H1 (cell line): ENCODE measurements at regions not wholly inside any gene's neighbourhood (a gene's known extent, or its start where the extent isn't known, plus 50 kb on each side); places are given as distances from the start of the nearest gene placed in this dataset.

Experiments
- CTCF ChIA-PET: fragments of 300-600 bp; sonication (Branson Sonifier 250); formaldehyde crosslinking; loops from one replicate; lab custom pipeline; 2021; ENCODE audit not compliant: partially characterized antibody; lab: Charles Lee
- POLR2A ChIA-PET: fragments of 300-600 bp; sonication (Branson Sonifier 250); formaldehyde crosslinking; loops from one replicate; lab custom pipeline; 2021; ENCODE audit warnings: inconsistent platforms; ENCODE audit not compliant: partially characterized antibody; lab: Charles Lee
- DNase-seq, 2 experiments: peaks; one replicate each; pipeline versions ENCODE4 v3.0.0 to v3.0.0-alpha.2; 2010 to 2022; ENCODE audit warnings: low spot score in 2 of 2, low read depth in 1 of 2, mixed read lengths in 1 of 2
- FAIRE-seq: peaks from 2 replicates; lab custom pipeline; 2011; peaks lifted over from hg19 to GRCh38; lab: Jason Lieb, UNC
- H2AFZ ChIP-seq: 2 replicates; pipeline ENCODE4 v1.8.1; 2012; ENCODE audit warnings: low read length, inconsistent platforms
- H2AK5ac ChIP-seq: 2 replicates; pipeline ENCODE4 v1.6.1; 2013; ENCODE audit warnings: low read depth, low read length
- H2BK120ac ChIP-seq: replicated peaks from 2 replicates; pipeline ENCODE3; 2013; ENCODE audit warnings: low read depth, low read length, inconsistent platforms
- H2BK12ac ChIP-seq: 2 replicates; pipeline ENCODE4 v1.6.1; 2013; ENCODE audit warnings: low read depth, low read length
- H2BK15ac ChIP-seq: 2 replicates; pipeline ENCODE4 v1.6.1; 2013; ENCODE audit warnings: low read length
- H2BK20ac ChIP-seq: 2 replicates; pipeline ENCODE4 v1.6.1; 2013; ENCODE audit warnings: low read length
- H2BK5ac ChIP-seq: 2 replicates; pipeline ENCODE4 v1.6.1; 2013; ENCODE audit warnings: low read depth, low read length
- H3K14ac ChIP-seq: 2 replicates; pipeline ENCODE4 v1.6.1; 2013; ENCODE audit warnings: inconsistent platforms; ENCODE audit not compliant: insufficient read length
- H3K18ac ChIP-seq: 2 replicates; pipeline ENCODE4 v1.6.1; 2013; ENCODE audit warnings: low read length; ENCODE audit errors: extremely low read depth
- H3K23ac ChIP-seq: 2 replicates; pipeline ENCODE4 v1.6.1; 2013; ENCODE audit warnings: inconsistent platforms; ENCODE audit not compliant: insufficient read length
- H3K23me2 ChIP-seq: 2 replicates; pipeline ENCODE4 v1.6.1; 2013; ENCODE audit warnings: low read depth, low read length
- H3K27ac ChIP-seq: 2 replicates; pipeline ENCODE4 v1.6.1; 2011; ENCODE audit warnings: low read depth, low read length, inconsistent platforms
- H3K27me3 ChIP-seq, 4 experiments: replicated peaks in 1 of 4; 1 replicate in 1 of 4; 2 replicates in 3 of 4; pipeline versions ENCODE4 v1.6.1 to v1.8.1; 2011 to 2013; ENCODE audit warnings: low read length in 3 of 4, mild to moderate bottlenecking in 3 of 4, inconsistent platforms in 2 of 4, mixed read lengths in 2 of 4, moderate library complexity in 1 of 4; ENCODE audit not compliant: control insufficient read depth in 3 of 4, insufficient read depth in 3 of 4; ENCODE audit errors: extremely low read depth in 1 of 4
- H3K36me3 ChIP-seq, 4 experiments: 2 replicates each; pipeline versions ENCODE4 v1.6.1 to v1.8.1; 2011 to 2013; ENCODE audit warnings: mild to moderate bottlenecking in 4 of 4, low read length in 3 of 4, moderate library complexity in 2 of 4, control low read depth in 1 of 4, inconsistent platforms in 1 of 4; ENCODE audit not compliant: insufficient read depth in 4 of 4, control insufficient read depth in 2 of 4
- H3K4ac ChIP-seq: replicated peaks from 2 replicates; pipeline ENCODE3; 2013; ENCODE audit warnings: low read length, low read depth, mixed read lengths, inconsistent platforms; ENCODE audit not compliant: insufficient read length
- H3K4me1 ChIP-seq, 4 experiments: replicated peaks in 1 of 4; 1 replicate in 1 of 4; 2 replicates in 3 of 4; pipeline versions ENCODE4 v1.6.1 to v1.8.1; 2011 to 2013; ENCODE audit warnings: low read length in 3 of 4, inconsistent platforms in 2 of 4, mixed read lengths in 1 of 4; ENCODE audit not compliant: insufficient read depth in 4 of 4, control insufficient read depth in 3 of 4
- H3K4me2 ChIP-seq, 2 experiments: 2 replicates each; pipeline versions ENCODE4 v1.6.1 to v1.8.1; 2011 to 2013; ENCODE audit warnings: low read depth in 2 of 2, low read length in 2 of 2, control low read depth in 1 of 2, inconsistent platforms in 1 of 2, mild to moderate bottlenecking in 1 of 2; ENCODE audit not compliant: insufficient read depth in 1 of 2
- H3K4me3 ChIP-seq, 4 experiments: fragments of 200-600, 300-600 bp in 1 of 4; sonication (generic), shearing (Covaris generic), sonication (Bioruptor Twin) in 1 of 4; 2 replicates each; pipeline versions ENCODE4 v1.5.1 to v1.8.1; 2011 to 2016; ENCODE audit warnings: low read length in 4 of 4, low read depth in 3 of 4, control low read depth in 2 of 4, inconsistent platforms in 2 of 4, mild to moderate bottlenecking in 2 of 4, mixed read lengths in 1 of 4, moderate library complexity in 1 of 4; ENCODE audit not compliant: insufficient read depth in 2 of 4; ENCODE audit errors: extremely low read depth in 1 of 4
- H3K56ac ChIP-seq: replicated peaks from 2 replicates; pipeline ENCODE3; 2013; ENCODE audit warnings: low read depth, mild to moderate bottlenecking, mixed read lengths, low read length, inconsistent platforms; ENCODE audit not compliant: insufficient read length
- H3K79me1 ChIP-seq: 2 replicates; pipeline ENCODE4 v1.6.1; 2013; ENCODE audit warnings: low read depth, low read length, control low read depth
- H3K79me2 ChIP-seq, 2 experiments: 2 replicates each; pipeline versions ENCODE4 v1.6.1 to v1.8.1; 2012 to 2013; ENCODE audit warnings: low read length in 2 of 2, mild to moderate bottlenecking in 2 of 2, inconsistent platforms in 1 of 2; ENCODE audit not compliant: insufficient read depth in 2 of 2, control insufficient read depth in 1 of 2
- H3K9ac ChIP-seq, 4 experiments: replicated peaks in 1 of 4; 1 replicate in 1 of 4; 2 replicates in 3 of 4; pipeline versions ENCODE4 v1.6.1 to v1.8.1; 2011 to 2013; ENCODE audit warnings: low read depth in 3 of 4, low read length in 3 of 4, control low read depth in 2 of 4, mild to moderate bottlenecking in 2 of 4, moderate library complexity in 2 of 4, inconsistent platforms in 1 of 4; ENCODE audit errors: extremely low read depth in 1 of 4
- H3K9me3 ChIP-seq, 2 experiments: 2 replicates each; pipeline versions ENCODE4 v1.6.1 to v1.8.1; 2012 to 2013; ENCODE audit warnings: mild to moderate bottlenecking in 2 of 2, moderate library complexity in 2 of 2, control low read depth in 1 of 2, inconsistent platforms in 1 of 2, low read depth in 1 of 2, low read length in 1 of 2, mixed read lengths in 1 of 2; ENCODE audit not compliant: insufficient read depth in 2 of 2
- H4K20me1 ChIP-seq, 2 experiments: replicated peaks in 1 of 2; 2 replicates each; pipeline versions ENCODE3 to v1.8.1; 2011 to 2013; ENCODE audit warnings: inconsistent platforms in 2 of 2, low read length in 2 of 2, mild to moderate bottlenecking in 1 of 2; ENCODE audit not compliant: insufficient read depth in 2 of 2, control insufficient read depth in 1 of 2
- H4K5ac ChIP-seq: 2 replicates; pipeline ENCODE4 v1.6.1; 2013; ENCODE audit warnings: low read length, low read depth, mixed read lengths, inconsistent platforms; ENCODE audit not compliant: insufficient read length
- H4K8ac ChIP-seq: 2 replicates; pipeline ENCODE4 v1.8.0; 2013; ENCODE audit warnings: mild to moderate bottlenecking, moderate library complexity, low read length, inconsistent platforms; ENCODE audit not compliant: insufficient read depth; ENCODE audit errors: extremely low read depth
- H4K91ac ChIP-seq: replicated peaks from 2 replicates; pipeline ENCODE3; 2013; ENCODE audit warnings: low read length, mixed read lengths, inconsistent platforms; ENCODE audit not compliant: insufficient read length
- ATF3 ChIP-seq: IDR thresholded peaks from 2 replicates; pipeline ENCODE4 v1.6.1; 2011; ENCODE audit warnings: low read depth, mild to moderate bottlenecking, low read length; ENCODE audit not compliant: insufficient read depth
- EGR1 ChIP-seq: IDR thresholded peaks from 2 replicates; pipeline ENCODE4 v1.6.1; 2011; ENCODE audit warnings: low read depth, low read length, borderline replicate concordance
- EP300 ChIP-seq, 2 experiments: IDR thresholded peaks; 1 replicate in 1 of 2; 2 replicates in 1 of 2; pipeline ENCODE4 v1.6.1; 2011 to 2012; ENCODE audit warnings: low read depth in 2 of 2, low read length in 2 of 2, mild to moderate bottlenecking in 2 of 2, borderline replicate concordance in 1 of 2, inconsistent platforms in 1 of 2, moderate library complexity in 1 of 2
- FOSL1 ChIP-seq: IDR thresholded peaks from 2 replicates; pipeline ENCODE4 v1.6.1; 2011; ENCODE audit warnings: mild to moderate bottlenecking, low read depth, low read length, moderate library complexity; ENCODE audit not compliant: insufficient read depth
- GTF2F1 ChIP-seq: IDR thresholded peaks from 2 replicates; pipeline ENCODE4 v1.6.1; 2012; ENCODE audit warnings: low read depth, low read length, improper control_type of control experiment, borderline replicate concordance
- JUND ChIP-seq: IDR thresholded peaks from 2 replicates; pipeline ENCODE4 v1.6.1; 2011; ENCODE audit warnings: mild to moderate bottlenecking, improper control_type of control experiment, low read length
- MAX ChIP-seq: IDR thresholded peaks from 2 replicates; pipeline ENCODE4 v1.6.1; 2012; ENCODE audit warnings: inconsistent platforms
- USF2 ChIP-seq: IDR thresholded peaks from 2 replicates; pipeline ENCODE4 v1.6.1; 2011; ENCODE audit warnings: low read length, improper control_type of control experiment
- WGBS, 2 experiments: shearing (Covaris generic) in 1 of 2; methylation state at CpG; one replicate each; pipeline versions ENCODE4 v1.1.6 to v1.1.7; 2013 to 2015; ENCODE audit warnings: low lambda C conversion rate in 2 of 2, mixed read lengths in 2 of 2, inconsistent platforms in 1 of 2, low coverage in 1 of 2, missing lambda C conversion rate in 1 of 2; ENCODE audit not compliant: insufficient replicate concordance in 2 of 2, insufficient coverage in 1 of 2, insufficient read length in 1 of 2; ENCODE audit errors: extremely low coverage in 1 of 2, missing lambda C conversion rate in 1 of 2; 5-methylcytosine and 5-hydroxymethylcytosine counted together

- CTCF ChIA-PET, result interaction anchor here (1.5 kb wide), 1 partner anchor 187 kb away, joined by 4 read pairs; no protein-coding TSS in a partner anchor
- POLR2A ChIA-PET, result no interaction called here
- WGBS, 2 experiments, result 81% methylated on average over 3 of the region's 3 CpGs; no CpG with 5 or more reads in 1 of the 2 experiments
These were observed 108.6 kb downstream of the IRF8 start for GRCh38 chr16:86007524-86007923.

More at GRCh38 chr16:86007524-86007923, 108.6 kb downstream of the IRF8 start:
- Histone ChIP-seq H3K79me1 (no peaks in the 10 kb centered on the region), H3K14ac (no peak overlapping the region), H2BK20ac (no peak overlapping the region), H4K5ac (no peak overlapping the region), H3K79me2 (no peaks in the 10 kb centered on the region), H3K27ac (no peak overlapping the region), H3K27me3 (no peaks in the 10 kb centered on the region), H3K23ac (no peak overlapping the region), H2BK120ac (no peak overlapping the region), H3K23me2 (no peaks in the 10 kb centered on the region), H2AK5ac (no peak overlapping the region), H3K9me3 (no peaks in the 10 kb centered on the region), H3K4me2 (no peak overlapping the region), H4K91ac (no peak overlapping the region), H3K18ac (no peak overlapping the region), H3K4me1 (no peaks in the 10 kb centered on the region), H2AFZ (no peak overlapping the region), H2BK15ac (no peak overlapping the region), H3K56ac (no peak overlapping the region), H2BK12ac (no peak overlapping the region), H4K20me1 (no peaks in the 10 kb centered on the region), H3K4ac (no peak overlapping the region), H3K4me3 (no peak overlapping the region), H3K36me3 (no peaks in the 10 kb centered on the region), H2BK5ac (no peak overlapping the region), H4K8ac (no peak overlapping the region), H3K9ac (no peak overlapping the region)
- DNase-seq (no peak), FAIRE-seq (no peak)
- no peak for TF ChIP-seq FOSL1
- TF ChIP-seq MAX, result no peak
- no peak for TF ChIP-seq EP300 (IDR thresholded peaks at IDR 0.05; ENCODE audit: borderline replicate concordance in 1 of 2, low read depth in 2 of 2, low read length in 2 of 2)
- TF ChIP-seq JUND, result no peak
- TF ChIP-seq EGR1, result no peak
- TF ChIP-seq ATF3, result no peak
- no peak for TF ChIP-seq GTF2F1
- TF ChIP-seq USF2, result no peak
- TF ChIP-seq, all 59 proteins: peak for 0
